SK-N-SH treated with all-trans-retinoic acid at 6 μM for 48 hours (cell line): ENCODE measurements at regions not wholly inside any gene's neighbourhood (a gene's known extent, or its start where the extent isn't known, plus 50 kb on each side); places are given as distances from the start of the nearest gene placed in this dataset.

ENCODE experiments used
- BACH2 ChIP-seq: fragments of 250-450 bp; sonication (Bioruptor Pico); IDR thresholded peaks from 2 replicates; pipeline ENCODE4 v1.9.0; 2021; ENCODE audit warnings: mild to moderate bottlenecking, borderline replicate concordance
- ESRRG ChIP-seq: fragments of 250-450 bp; sonication (Bioruptor Pico); IDR thresholded peaks from 2 replicates; pipeline ENCODE4 v1.6.1; 2021; ENCODE audit warnings: mild to moderate bottlenecking
- OSR1 ChIP-seq: fragments of 250-450 bp; sonication (Bioruptor Pico); IDR thresholded peaks from 2 replicates; pipeline ENCODE4 v1.8.0; 2022; ENCODE audit warnings: moderate library complexity, mild to moderate bottlenecking, inconsistent platforms
- PATZ1 ChIP-seq: fragments of 250-450 bp; sonication (Bioruptor Pico); IDR thresholded peaks from 2 replicates; pipeline ENCODE4 v1.8.0; 2020; ENCODE audit warnings: mild to moderate bottlenecking, moderate library complexity, borderline replicate concordance
- POU6F1 ChIP-seq: fragments of 250-450 bp; sonication (Bioruptor Pico); IDR thresholded peaks from 2 replicates; pipeline ENCODE4 v1.8.0; 2021; ENCODE audit warnings: low read depth, mild to moderate bottlenecking, moderate library complexity, borderline replicate concordance
- RARB ChIP-seq: fragments of 250-450 bp; sonication (Bioruptor Pico); IDR thresholded peaks from 2 replicates; pipeline ENCODE4 v1.8.0; 2021; ENCODE audit warnings: mild to moderate bottlenecking, moderate library complexity
- TSHZ2 ChIP-seq: fragments of 250-450 bp; sonication (Bioruptor Pico); IDR thresholded peaks from 2 replicates; pipeline ENCODE4 v1.5.0; 2020; ENCODE audit warnings: mild to moderate bottlenecking, moderate library complexity
- ZFP3 ChIP-seq: fragments of 250-450 bp; sonication (Bioruptor Pico); IDR thresholded peaks from 2 replicates; pipeline ENCODE4 v1.5.0; 2020; ENCODE audit warnings: mild to moderate bottlenecking, moderate library complexity

GRCh38 chr12:24582954-24583601 is 365.8 kb downstream of the BCAT1 start:
- no peak for TF ChIP-seq ZFP3 (CRISPR knock-in tag)
- TF ChIP-seq TSHZ2 (CRISPR knock-in tag), result no peak
- no peak for TF ChIP-seq BACH2 (CRISPR knock-in tag)
- TF ChIP-seq ESRRG, result no peak
- TF ChIP-seq RARB, result no peak
- TF ChIP-seq PATZ1 (CRISPR knock-in tag), result no peak
- TF ChIP-seq OSR1 (CRISPR knock-in tag), result no peak
- no peak for TF ChIP-seq POU6F1 (CRISPR knock-in tag)
